T-cell (primary cell): ENCODE measurements at regions not wholly inside any gene's neighbourhood (a gene's known extent, or its start where the extent isn't known, plus 50 kb on each side); places are given as distances from the start of the nearest gene placed in this dataset.

Source experiments
- ATAC-seq, 4 experiments: fragments of 200-7000 bp in 3 of 4; fragments of 150-1000 bp in 1 of 4; cut with Tn5 transposase; replicated peaks in 1 of 4; 1 replicate in 3 of 4; 2 replicates in 1 of 4; pipeline ENCODE4 v1.10.0; 2021; ENCODE audit warnings: moderate library complexity in 3 of 4, mild to moderate bottlenecking in 2 of 4, moderate number of reproducible peaks in 1 of 4
- CTCF ChIA-PET, 2 donors: fragments of 300-600 bp; sonication (Branson Sonifier 250); formaldehyde crosslinking; loops; one replicate each; lab custom pipeline; 2022; ENCODE audit warnings: antibody characterized with exemption in 2 of 2; lab: Charles Lee
- POLR2A ChIA-PET, 2 donors: fragments of 300-600 bp; sonication (Branson Sonifier 250); formaldehyde crosslinking; loops; one replicate each; lab custom pipeline; 2022; ENCODE audit warnings: antibody characterized with exemption in 2 of 2; lab: Charles Lee
- DNase-seq, 35 experiments: peaks; one replicate each; pipeline versions ENCODE4 v3.0.0 to v3.0.0-alpha.2; 2013 to 2023
- H3K27ac ChIP-seq: one replicate; pipeline ENCODE4 v1.5.1; 2013; ENCODE audit warnings: low read length
- H3K27me3 ChIP-seq, 2 experiments: replicated peaks in 1 of 2; 1 replicate in 1 of 2; 2 replicates in 1 of 2; pipeline versions ENCODE4 v1.6.1 to v1.7.0; 2013; ENCODE audit warnings: low read length in 1 of 2, mixed read lengths in 1 of 2; ENCODE audit not compliant: control insufficient read depth in 2 of 2, insufficient read depth in 2 of 2; ENCODE audit errors: extremely low read depth in 1 of 2
- H3K36me3 ChIP-seq, 2 donors: 1 replicate in 1 of 2; 2 replicates in 1 of 2; pipeline versions ENCODE4 v1.6.1 to v1.7.0; 2013; ENCODE audit warnings: low read length in 1 of 2; ENCODE audit not compliant: control insufficient read depth in 2 of 2, insufficient read depth in 1 of 2; ENCODE audit errors: extremely low read depth in 1 of 2
- H3K4me1 ChIP-seq, 2 experiments: 1 replicate in 1 of 2; 2 replicates in 1 of 2; pipeline versions ENCODE4 v1.6.1 to v1.7.0; 2013; ENCODE audit warnings: low read length in 2 of 2, mixed read lengths in 1 of 2; ENCODE audit not compliant: insufficient read depth in 2 of 2, control insufficient read depth in 1 of 2; ENCODE audit errors: extremely low read depth in 1 of 2
- H3K4me3 ChIP-seq, 2 donors: 1 replicate in 1 of 2; 2 replicates in 1 of 2; pipeline versions ENCODE4 v1.5.1 to v1.7.0; 2013; ENCODE audit warnings: mild to moderate bottlenecking in 2 of 2, low read length in 1 of 2, moderate library complexity in 1 of 2; ENCODE audit not compliant: control insufficient read depth in 1 of 2; ENCODE audit errors: extremely low read depth in 1 of 2
- H3K9me3 ChIP-seq: 2 replicates; pipeline ENCODE4 v1.7.0; 2013
- H3K27ac Mint-ChIP-seq, 2 donors: one replicate each; pipeline ENCODE4 v1.8.0; 2020 to 2021; ENCODE audit warnings: mild to moderate bottlenecking in 2 of 2, mixed read lengths in 2 of 2
- H3K27me3 Mint-ChIP-seq, 2 donors: one replicate each; pipeline ENCODE4 v1.8.0; 2021 to 2022; ENCODE audit warnings: mixed read lengths in 2 of 2
- H3K36me3 Mint-ChIP-seq: one replicate; pipeline ENCODE4 v1.8.0; 2021; ENCODE audit warnings: mixed read lengths
- H3K4me1 Mint-ChIP-seq, 3 donors: one replicate each; pipeline ENCODE4 v1.8.0; 2020 to 2022; ENCODE audit warnings: mixed read lengths in 3 of 3, mild to moderate bottlenecking in 1 of 3
- H3K4me3 Mint-ChIP-seq, 3 donors: one replicate each; pipeline ENCODE4 v1.8.0; 2020 to 2022; ENCODE audit warnings: mild to moderate bottlenecking in 3 of 3, mixed read lengths in 3 of 3, moderate library complexity in 3 of 3
- H3K9me3 Mint-ChIP-seq, 3 donors: one replicate each; pipeline ENCODE4 v1.8.0; 2020 to 2022; ENCODE audit warnings: mixed read lengths in 3 of 3
- WGBS: methylation state at CpG from one replicate; pipeline ENCODE4 v1.1.5; 2013; ENCODE audit warnings: missing lambda C conversion rate; ENCODE audit not compliant: insufficient coverage; 5-methylcytosine and 5-hydroxymethylcytosine counted together

- Histone ChIP-seq H3K4me3 (no peak overlapping the region), H3K9me3 (no peaks in the 10 kb centered on the region), H3K27ac (no peak overlapping the region), H3K4me1 (no peaks in the 10 kb centered on the region), H3K27me3 (no peaks in the 10 kb centered on the region), H3K36me3 (no peaks in the 10 kb centered on the region)
- Mint-ChIP-seq H3K27ac (no peak overlapping the region), H3K36me3 (no peaks in the 10 kb centered on the region), H3K27me3 (no peaks in the 10 kb centered on the region), H3K4me1 (no peaks in the 10 kb centered on the region), H3K9me3 (peaks cover 12 to 14% (median 13%) of the 10 kb centered on the region in 3 donors), H3K4me3 (no peak overlapping the region)
- ChIA-PET POLR2A (no interaction called here), CTCF (no interaction called here)
- ATAC-seq = no peak
- DNase-seq = no peak
- WGBS = 83% methylated on average over 5 of the region's 9 CpGs
Observed at GRCh38 chr6:67888546-67888885, 746.6 kb upstream of the ADGRB3 start.

GRCh38 chr6:67887747-67888545, 747.1 kb upstream of the ADGRB3 start:
- H3K4me1 ChIP-seq = no peaks in the 10 kb centered on the region
- WGBS = 80% methylated on average over 11 of the region's 17 CpGs
- Mint-ChIP-seq H3K9me3 (peaks cover 12 to 14% (median 13%) of the 10 kb centered on the region in 3 donors), H3K27ac (no peak overlapping the region), H3K36me3 (no peaks in the 10 kb centered on the region), H3K27me3 (no peaks in the 10 kb centered on the region), H3K4me1 (no peaks in the 10 kb centered on the region), H3K4me3 (no peak overlapping the region)
- H3K27me3 ChIP-seq = no peaks in the 10 kb centered on the region
- H3K4me3 ChIP-seq = no peak overlapping the region
- no peak for DNase-seq
- no peak for ATAC-seq
- CTCF ChIA-PET = no interaction called here
- POLR2A ChIA-PET = no interaction called here
- no peaks in the 10 kb centered on the region for H3K9me3 ChIP-seq
- no peaks in the 10 kb centered on the region for H3K36me3 ChIP-seq
- no peak overlapping the region for H3K27ac ChIP-seq

GRCh38 chr6:67887419-67887746, 747.7 kb upstream of the ADGRB3 start:
- 97% methylated on average over 4 of the region's 4 CpGs for WGBS
- ATAC-seq (no peak), DNase-seq (no peak)
- H3K27me3 Mint-ChIP-seq = no peaks in the 10 kb centered on the region
- H3K27ac Mint-ChIP-seq = no peak overlapping the region
- Histone ChIP-seq H3K36me3 (no peaks in the 10 kb centered on the region), H3K4me1 (no peaks in the 10 kb centered on the region), H3K27ac (no peak overlapping the region), H3K27me3 (no peaks in the 10 kb centered on the region), H3K9me3 (no peaks in the 10 kb centered on the region), H3K4me3 (no peak overlapping the region)
- POLR2A ChIA-PET = no interaction called here
- H3K4me1 Mint-ChIP-seq = no peaks in the 10 kb centered on the region
- H3K9me3 Mint-ChIP-seq = peaks cover 12 to 14% (median 13%) of the 10 kb centered on the region in 3 donors
- no peaks in the 10 kb centered on the region for H3K36me3 Mint-ChIP-seq
- no peak overlapping the region for H3K4me3 Mint-ChIP-seq
- CTCF ChIA-PET = no interaction called here

- DNase-seq (no peak), ATAC-seq (no peak)
- no peak overlapping the region for H3K27ac Mint-ChIP-seq
- H3K36me3 Mint-ChIP-seq = no peaks in the 10 kb centered on the region
- Histone ChIP-seq H3K36me3 (no peaks in the 10 kb centered on the region), H3K4me1 (no peaks in the 10 kb centered on the region), H3K27ac (no peak overlapping the region), H3K4me3 (no peak overlapping the region), H3K27me3 (no peaks in the 10 kb centered on the region), H3K9me3 (no peaks in the 10 kb centered on the region)
- H3K9me3 Mint-ChIP-seq = peaks cover 12 to 14% (median 13%) of the 10 kb centered on the region in 3 donors
- no peaks in the 10 kb centered on the region for H3K4me1 Mint-ChIP-seq
- ChIA-PET CTCF (no interaction called here), POLR2A (no interaction called here)
- no peaks in the 10 kb centered on the region for H3K27me3 Mint-ChIP-seq
- H3K4me3 Mint-ChIP-seq = no peak overlapping the region
- WGBS = 96% methylated on average over 16 of the region's 23 CpGs
Observed at GRCh38 chr6:67886840-67887292, 748.2 kb upstream of the ADGRB3 start.

- no peaks in the 10 kb centered on the region for H3K4me1 Mint-ChIP-seq
- WGBS = 82% methylated on average over 5 of the region's 5 CpGs
- DNase-seq = no peak
- H3K4me3 Mint-ChIP-seq = no peak overlapping the region
- no peaks in the 10 kb centered on the region for H3K27me3 ChIP-seq
- ChIA-PET CTCF (no interaction called here), POLR2A (no interaction called here)
- H3K27ac Mint-ChIP-seq = no peak overlapping the region
- H3K4me1 ChIP-seq = no peaks in the 10 kb centered on the region
- H3K27ac ChIP-seq = no peak overlapping the region
- no peaks in the 10 kb centered on the region for H3K36me3 Mint-ChIP-seq
- H3K9me3 Mint-ChIP-seq = peaks cover 12 to 14% (median 13%) of the 10 kb centered on the region in 3 donors
- H3K9me3 ChIP-seq = no peaks in the 10 kb centered on the region
- ATAC-seq = no peak
- no peaks in the 10 kb centered on the region for H3K36me3 ChIP-seq
- H3K4me3 ChIP-seq = no peak overlapping the region
- no peaks in the 10 kb centered on the region for H3K27me3 Mint-ChIP-seq
Observed at GRCh38 chr6:67886036-67886707, 748.9 kb upstream of the ADGRB3 start.

- WGBS = 93% methylated on average over 13 of the region's 14 CpGs
- Histone ChIP-seq H3K4me1 (no peaks in the 10 kb centered on the region), H3K27ac (no peak overlapping the region), H3K36me3 (no peaks in the 10 kb centered on the region), H3K9me3 (no peaks in the 10 kb centered on the region), H3K27me3 (no peaks in the 10 kb centered on the region), H3K4me3 (no peak overlapping the region)
- DNase-seq (no peak), ATAC-seq (no peak)
- Mint-ChIP-seq H3K27me3 (no peaks in the 10 kb centered on the region), H3K36me3 (no peaks in the 10 kb centered on the region), H3K27ac (no peak overlapping the region), H3K9me3 (peaks cover 12 to 14% (median 13%) of the 10 kb centered on the region in 3 donors), H3K4me1 (no peaks in the 10 kb centered on the region), H3K4me3 (no peak overlapping the region)
- CTCF ChIA-PET = no interaction called here
- POLR2A ChIA-PET = no interaction called here
Observed at GRCh38 chr6:67885081-67886033, 749.7 kb upstream of the ADGRB3 start.
